CD8-positive, alpha-beta memory T cell (primary cell): ENCODE measurements at regions not wholly inside any gene's neighbourhood (a gene's known extent, or its start where the extent isn't known, plus 50 kb on each side); places are given as distances from the start of the nearest gene placed in this dataset.

ENCODE experiments used
- CTCF ChIA-PET: fragments of 350-600 bp; sonication (Branson Sonifier 250); formaldehyde crosslinking; loops from one replicate; lab custom pipeline; 2021; ENCODE audit warnings: antibody characterized with exemption; lab: Charles Lee
- POLR2A ChIA-PET: fragments of 350-600 bp; sonication (Branson Sonifier 250); formaldehyde crosslinking; loops from one replicate; lab custom pipeline; 2021; ENCODE audit warnings: antibody characterized with exemption; lab: Charles Lee
- DNase-seq, 5 donors: peaks; one replicate each; pipeline versions ENCODE4 v3.0.0 to v3.0.0-alpha.2; 2020 to 2022; ENCODE audit warnings: mixed read lengths in 1 of 5
- H3K27ac ChIP-seq: one replicate; pipeline ENCODE4 v1.7.0; 2013; ENCODE audit warnings: low read depth, mild to moderate bottlenecking, low read length, moderate library complexity
- H3K27me3 ChIP-seq: 2 replicates; pipeline ENCODE4 v1.7.0; 2013; ENCODE audit warnings: low read length, mild to moderate bottlenecking; ENCODE audit not compliant: insufficient read depth, poor library complexity, severe bottlenecking
- H3K36me3 ChIP-seq: 2 replicates; pipeline ENCODE4 v1.7.0; 2013; ENCODE audit warnings: mild to moderate bottlenecking, low read length, moderate library complexity; ENCODE audit not compliant: insufficient read depth
- H3K4me1 ChIP-seq: 2 replicates; pipeline ENCODE4 v1.7.0; 2013; ENCODE audit warnings: mild to moderate bottlenecking, low read length, moderate library complexity; ENCODE audit not compliant: insufficient read depth
- H3K4me3 ChIP-seq: 2 replicates; pipeline ENCODE4 v1.7.0; 2013; ENCODE audit warnings: mild to moderate bottlenecking, low read length
- H3K9me3 ChIP-seq: 2 replicates; pipeline ENCODE4 v1.7.0; 2013; ENCODE audit warnings: mild to moderate bottlenecking, low read length
- H3K27ac Mint-ChIP-seq, 8 donors: one replicate each; pipeline ENCODE4 v1.8.0; 2020 to 2021; ENCODE audit warnings: mixed read lengths in 8 of 8, mild to moderate bottlenecking in 6 of 8, inconsistent platforms in 3 of 8, moderate library complexity in 3 of 8
- H3K27me3 Mint-ChIP-seq, 2 donors: one replicate each; pipeline ENCODE4 v1.8.0; 2020 to 2021; ENCODE audit warnings: mixed read lengths in 2 of 2, mild to moderate bottlenecking in 1 of 2, moderate library complexity in 1 of 2
- H3K36me3 Mint-ChIP-seq, 3 donors: one replicate each; pipeline ENCODE4 v1.8.0; 2020 to 2021; ENCODE audit warnings: mixed read lengths in 3 of 3, inconsistent platforms in 1 of 3, mild to moderate bottlenecking in 1 of 3
- H3K4me1 Mint-ChIP-seq, 3 donors: one replicate each; pipeline ENCODE4 v1.8.0; 2020 to 2021; ENCODE audit warnings: mixed read lengths in 3 of 3, inconsistent platforms in 1 of 3, mild to moderate bottlenecking in 1 of 3
- H3K4me3 Mint-ChIP-seq, 7 donors: one replicate each; pipeline ENCODE4 v1.8.0; 2020 to 2021; ENCODE audit warnings: mixed read lengths in 7 of 7, mild to moderate bottlenecking in 6 of 7, moderate library complexity in 4 of 7, inconsistent platforms in 2 of 7
- H3K9me3 Mint-ChIP-seq, 5 donors: one replicate each; pipeline ENCODE4 v1.8.0; 2020 to 2022; ENCODE audit warnings: mixed read lengths in 5 of 5, mild to moderate bottlenecking in 3 of 5, moderate library complexity in 2 of 5, inconsistent platforms in 1 of 5

- DNase-seq = no peak
- Histone ChIP-seq H3K4me1 (no peaks in the 10 kb centered on the region), H3K36me3 (no peaks in the 10 kb centered on the region), H3K9me3 (no peaks in the 10 kb centered on the region), H3K27me3 (no peaks in the 10 kb centered on the region), H3K27ac (no peak overlapping the region), H3K4me3 (no peak overlapping the region)
- H3K4me1 Mint-ChIP-seq = peaks cover 2 to 15% (median 10%) of the 10 kb centered on the region in 3 donors
- no peaks in the 10 kb centered on the region for H3K9me3 Mint-ChIP-seq
- ChIA-PET CTCF (no interaction called here), POLR2A (no interaction called here)
- no peak overlapping the region for H3K4me3 Mint-ChIP-seq
- peaks cover 0 to 4% (median 0%) of the 10 kb centered on the region in 3 donors for H3K36me3 Mint-ChIP-seq
- no peak overlapping the region for H3K27ac Mint-ChIP-seq
- peaks cover 0 to 8% of the 10 kb centered on the region in 2 donors for H3K27me3 Mint-ChIP-seq
Observed at GRCh38 chr2:38187541-38188011, 111.6 kb upstream of the CYP1B1 start.

GRCh38 chr2:38185012-38185491 is 109.1 kb upstream of the CYP1B1 start:
- CTCF ChIA-PET = no interaction called here
- POLR2A ChIA-PET = no interaction called here
- Mint-ChIP-seq H3K4me3 (peak overlapping the region in 1 of 7 donors; percentile 4), H3K36me3 (peaks cover 0 to 4% (median 0%) of the 10 kb centered on the region in 3 donors), H3K27ac (no peak overlapping the region), H3K9me3 (no peaks in the 10 kb centered on the region), H3K27me3 (peaks cover 0 to 23% of the 10 kb centered on the region in 2 donors), H3K4me1 (peaks cover 2 to 11% (median 10%) of the 10 kb centered on the region in 3 donors)
- H3K27me3 ChIP-seq = no peaks in the 10 kb centered on the region
- DNase-seq = peak in 1 of 5 donors; percentile 14
- H3K9me3 ChIP-seq = no peaks in the 10 kb centered on the region
- H3K27ac ChIP-seq = no peak overlapping the region
- no peaks in the 10 kb centered on the region for H3K4me1 ChIP-seq
- no peaks in the 10 kb centered on the region for H3K36me3 ChIP-seq
- H3K4me3 ChIP-seq = no peak overlapping the region

- peaks cover 3 to 34% of the 10 kb centered on the region in 2 donors for H3K27me3 Mint-ChIP-seq
- H3K27ac Mint-ChIP-seq = no peak overlapping the region
- no peaks in the 10 kb centered on the region for H3K9me3 ChIP-seq
- H3K27ac ChIP-seq = no peak overlapping the region
- H3K4me3 ChIP-seq = no peak overlapping the region
- no peaks in the 10 kb centered on the region for H3K27me3 ChIP-seq
- no peaks in the 10 kb centered on the region for H3K9me3 Mint-ChIP-seq
- no peaks in the 10 kb centered on the region for H3K36me3 Mint-ChIP-seq
- ChIA-PET POLR2A (no interaction called here), CTCF (no interaction called here)
- no peak overlapping the region for H3K4me3 Mint-ChIP-seq
- no peaks in the 10 kb centered on the region for H3K36me3 ChIP-seq
- H3K4me1 ChIP-seq = no peaks in the 10 kb centered on the region
- H3K4me1 Mint-ChIP-seq = peaks cover 2 to 11% (median 10%) of the 10 kb centered on the region in 3 donors
- no peak for DNase-seq
Observed at GRCh38 chr2:38182492-38183003, 106.6 kb upstream of the CYP1B1 start.

- ChIA-PET POLR2A (no interaction called here), CTCF (no interaction called here)
- peaks cover 3 to 38% of the 10 kb centered on the region in 2 donors for H3K27me3 Mint-ChIP-seq
- H3K27me3 ChIP-seq = no peaks in the 10 kb centered on the region
- H3K4me3 Mint-ChIP-seq = no peak overlapping the region
- no peaks in the 10 kb centered on the region for H3K9me3 ChIP-seq
- DNase-seq = no peak
- H3K4me1 ChIP-seq = no peaks in the 10 kb centered on the region
- no peak overlapping the region for H3K4me3 ChIP-seq
- no peaks in the 10 kb centered on the region for H3K9me3 Mint-ChIP-seq
- no peak overlapping the region for H3K27ac ChIP-seq
- peaks cover 2 to 11% (median 10%) of the 10 kb centered on the region in 3 donors for H3K4me1 Mint-ChIP-seq
- H3K27ac Mint-ChIP-seq = peak overlapping the region in 1 of 8 donors; percentile 24
- H3K36me3 Mint-ChIP-seq = no peaks in the 10 kb centered on the region
- H3K36me3 ChIP-seq = no peaks in the 10 kb centered on the region
Observed at GRCh38 chr2:38181806-38182491, 106.0 kb upstream of the CYP1B1 start.

- POLR2A ChIA-PET = no interaction called here
- H3K27ac Mint-ChIP-seq = no peak overlapping the region
- no peaks in the 10 kb centered on the region for H3K36me3 Mint-ChIP-seq
- no peak overlapping the region for H3K27ac ChIP-seq
- H3K4me1 Mint-ChIP-seq = peaks cover 2 to 11% (median 10%) of the 10 kb centered on the region in 3 donors
- no peaks in the 10 kb centered on the region for H3K36me3 ChIP-seq
- no peaks in the 10 kb centered on the region for H3K27me3 ChIP-seq
- no peaks in the 10 kb centered on the region for H3K4me1 ChIP-seq
- peaks cover 3 to 36% of the 10 kb centered on the region in 2 donors for H3K27me3 Mint-ChIP-seq
- CTCF ChIA-PET = no interaction called here
- H3K4me3 ChIP-seq = no peak overlapping the region
- H3K9me3 Mint-ChIP-seq = no peaks in the 10 kb centered on the region
- no peak overlapping the region for H3K4me3 Mint-ChIP-seq
- H3K9me3 ChIP-seq = no peaks in the 10 kb centered on the region
- DNase-seq = no peak
Observed at GRCh38 chr2:38180754-38181153, 104.8 kb upstream of the CYP1B1 start.

DNA sequence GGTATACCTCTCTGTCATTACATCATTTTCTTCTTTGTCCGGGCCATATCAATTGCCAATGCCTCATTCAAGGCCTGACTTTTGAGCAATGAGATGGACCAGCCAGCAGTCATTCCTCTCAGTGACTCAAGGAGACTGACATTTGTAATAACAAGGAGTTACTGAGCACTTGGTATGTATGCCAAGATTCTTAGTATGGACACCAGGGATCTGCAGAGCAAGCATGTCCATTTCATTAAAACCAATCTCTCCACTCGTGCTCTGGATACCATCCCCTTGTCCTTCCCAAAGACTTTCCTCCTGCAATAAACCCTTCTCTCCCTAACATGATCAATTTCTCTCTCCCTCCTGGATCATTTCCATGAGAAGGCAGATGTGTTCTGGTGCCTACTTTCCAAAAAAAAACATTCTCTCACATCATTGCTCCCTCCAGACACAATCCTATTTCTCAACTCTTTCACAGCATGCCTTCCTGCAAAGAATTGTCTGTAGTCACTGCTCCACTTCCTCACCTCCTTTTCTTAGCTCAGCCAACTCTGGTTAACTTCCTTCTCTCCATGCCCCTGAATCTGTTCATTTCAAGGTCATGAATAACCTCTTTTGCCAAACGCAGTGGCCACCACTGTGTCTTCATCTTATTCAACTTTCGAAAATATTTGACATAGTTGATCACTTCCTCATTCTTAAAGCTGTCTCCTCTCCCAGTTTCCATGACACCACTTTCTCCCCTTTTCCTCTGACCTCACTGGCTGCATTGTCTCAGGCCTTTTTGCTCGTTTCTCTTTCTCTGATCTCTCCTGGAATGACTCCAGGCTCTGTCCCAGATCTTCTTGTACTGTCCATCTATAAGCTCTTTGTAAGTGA is 102.8 kb upstream of the CYP1B1 start:
- H3K27ac ChIP-seq = no peak overlapping the region
- ChIA-PET POLR2A (no interaction called here), CTCF (no interaction called here)
- no peaks in the 10 kb centered on the region for H3K27me3 ChIP-seq
- DNase-seq = no peak
- Mint-ChIP-seq H3K36me3 (no peaks in the 10 kb centered on the region), H3K4me3 (no peak overlapping the region), H3K9me3 (no peaks in the 10 kb centered on the region), H3K27me3 (peaks cover 6 to 41% of the 10 kb centered on the region in 2 donors), H3K27ac (no peak overlapping the region), H3K4me1 (no peaks in the 10 kb centered on the region)
- no peak overlapping the region for H3K4me3 ChIP-seq
- no peaks in the 10 kb centered on the region for H3K4me1 ChIP-seq
- H3K36me3 ChIP-seq = no peaks in the 10 kb centered on the region
- no peaks in the 10 kb centered on the region for H3K9me3 ChIP-seq

- H3K4me1 ChIP-seq = no peaks in the 10 kb centered on the region
- ChIA-PET POLR2A (no interaction called here), CTCF (no interaction called here)
- no peak for DNase-seq
- Mint-ChIP-seq H3K36me3 (no peaks in the 10 kb centered on the region), H3K9me3 (no peaks in the 10 kb centered on the region), H3K27ac (no peak overlapping the region), H3K4me3 (no peak overlapping the region), H3K4me1 (no peaks in the 10 kb centered on the region), H3K27me3 (peaks cover 6 to 41% of the 10 kb centered on the region in 2 donors)
- no peaks in the 10 kb centered on the region for H3K36me3 ChIP-seq
- no peak overlapping the region for H3K27ac ChIP-seq
- H3K4me3 ChIP-seq = no peak overlapping the region
- no peaks in the 10 kb centered on the region for H3K9me3 ChIP-seq
- H3K27me3 ChIP-seq = no peaks in the 10 kb centered on the region
Observed at GRCh38 chr2:38178119-38178518, 102.2 kb upstream of the CYP1B1 start.

GRCh38 chr2:38176619-38177021 is 100.7 kb upstream of the CYP1B1 start:
- Mint-ChIP-seq H3K27ac (no peak overlapping the region), H3K4me3 (no peak overlapping the region), H3K27me3 (peaks cover 8 to 46% of the 10 kb centered on the region in 2 donors), H3K9me3 (no peaks in the 10 kb centered on the region), H3K4me1 (no peaks in the 10 kb centered on the region), H3K36me3 (no peaks in the 10 kb centered on the region)
- Histone ChIP-seq H3K27me3 (no peaks in the 10 kb centered on the region), H3K4me1 (no peaks in the 10 kb centered on the region), H3K36me3 (no peaks in the 10 kb centered on the region), H3K27ac (no peak overlapping the region), H3K4me3 (no peak overlapping the region), H3K9me3 (no peaks in the 10 kb centered on the region)
- POLR2A ChIA-PET = no interaction called here
- CTCF ChIA-PET = interaction anchor here (0.6 kb wide), 1 partner anchor 151 kb away, joined by 3 read pairs; no protein-coding TSS in a partner anchor
- DNase-seq = no peak
